AG09309 (cell line): ENCODE measurements at regions not wholly inside any gene's neighbourhood (a gene's known extent, or its start where the extent isn't known, plus 50 kb on each side); places are given as distances from the start of the nearest gene placed in this dataset.

Source experiments
- DNase-seq: peaks from one replicate; pipeline ENCODE4 v3.0.0-alpha.2; 2010; ENCODE audit warnings: low read depth
- H3K4me3 ChIP-seq: 2 replicates; pipeline ENCODE4 v1.5.1; 2011; ENCODE audit warnings: mild to moderate bottlenecking, low read depth, low read length, moderate library complexity; ENCODE audit not compliant: control insufficient read depth
- CTCF ChIP-seq: IDR thresholded peaks from 2 replicates; pipeline ENCODE4 v1.5.1; 2011; ENCODE audit warnings: mild to moderate bottlenecking, low read depth, low read length, inconsistent platforms; ENCODE audit not compliant: insufficient read depth, control insufficient read depth; ENCODE audit errors: missing control alignments

- no peak overlapping the region for H3K4me3 ChIP-seq
- no peak for DNase-seq
- peak; percentile 70 for TF ChIP-seq CTCF
Measured at GRCh38 chr6:148179786-148180185, 162.9 kb upstream of the SASH1 start.

DNA sequence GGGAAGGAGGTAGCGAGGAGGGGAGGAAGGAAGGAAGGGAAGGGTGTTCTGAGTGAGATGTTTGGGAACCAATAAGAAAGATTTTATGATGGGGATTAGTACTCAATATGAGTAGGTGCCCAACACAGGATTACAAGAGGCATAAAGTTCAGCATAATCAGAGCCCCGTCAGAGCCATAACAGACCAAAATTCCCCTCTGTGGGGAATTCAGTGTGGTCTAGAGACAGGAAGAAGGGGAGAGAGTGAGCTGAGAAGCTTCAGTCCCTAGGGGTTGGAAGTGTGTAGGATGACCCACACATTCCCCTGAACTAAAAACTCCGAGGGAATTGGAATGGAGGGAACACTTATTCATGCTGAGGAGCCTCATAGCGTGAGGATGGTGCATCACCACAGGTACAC lies 160.3 kb upstream of the SASH1 start:
- no peak for DNase-seq
- TF ChIP-seq CTCF = no peak

DNA sequence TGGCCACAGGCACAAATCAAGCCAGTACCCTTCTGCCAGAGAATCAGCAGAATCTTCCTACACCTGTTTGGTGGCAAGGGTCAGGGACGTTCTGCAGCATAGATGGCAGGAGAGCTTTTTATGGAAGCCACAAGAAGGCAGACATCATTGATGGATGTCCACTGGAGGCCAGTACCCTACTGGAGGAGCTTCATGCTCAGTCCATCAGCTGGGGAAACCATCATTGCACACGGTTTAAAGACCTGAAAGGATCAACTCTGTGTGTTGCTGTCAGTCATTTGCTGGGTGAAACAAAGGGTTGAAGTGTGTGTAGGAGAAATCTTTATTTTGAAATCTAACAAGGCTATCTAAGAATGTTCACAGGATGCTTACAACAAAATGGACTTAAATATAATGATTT lies 158.9 kb upstream of the SASH1 start:
- no peak for DNase-seq
- no peak for TF ChIP-seq CTCF
- H3K4me3 ChIP-seq = no peak overlapping the region

More for the DNA sequence above, 160.3 kb upstream of the SASH1 start:
- no peak overlapping the region for H3K4me3 ChIP-seq

GRCh38 chr6:148186916-148187315 lies 155.7 kb upstream of the SASH1 start:
- TF ChIP-seq CTCF = no peak
- no peak overlapping the region for H3K4me3 ChIP-seq
- DNase-seq = no peak

DNA sequence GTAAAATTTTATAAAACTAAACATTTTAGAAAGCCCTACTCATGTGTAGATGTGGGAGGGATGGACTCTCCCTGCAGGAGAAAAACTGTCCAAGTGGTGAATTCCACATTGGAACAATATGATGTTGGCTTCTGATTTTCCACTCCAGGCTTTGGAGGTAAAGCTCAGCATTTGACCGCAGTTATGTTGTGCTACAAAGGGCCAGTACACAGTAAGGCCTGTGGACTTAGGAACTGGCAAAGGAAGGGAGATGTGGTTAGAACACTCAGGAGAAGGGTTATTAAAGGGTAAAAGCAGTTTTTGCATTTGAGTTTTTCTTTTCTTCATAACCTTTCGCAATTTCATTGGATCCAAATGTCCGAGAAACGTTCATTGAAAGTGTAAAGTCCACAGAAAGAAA lies 150.3 kb upstream of the SASH1 start:
- DNase-seq = peak; percentile 89
- TF ChIP-seq CTCF = no peak
- H3K4me3 ChIP-seq = no peak overlapping the region

DNA sequence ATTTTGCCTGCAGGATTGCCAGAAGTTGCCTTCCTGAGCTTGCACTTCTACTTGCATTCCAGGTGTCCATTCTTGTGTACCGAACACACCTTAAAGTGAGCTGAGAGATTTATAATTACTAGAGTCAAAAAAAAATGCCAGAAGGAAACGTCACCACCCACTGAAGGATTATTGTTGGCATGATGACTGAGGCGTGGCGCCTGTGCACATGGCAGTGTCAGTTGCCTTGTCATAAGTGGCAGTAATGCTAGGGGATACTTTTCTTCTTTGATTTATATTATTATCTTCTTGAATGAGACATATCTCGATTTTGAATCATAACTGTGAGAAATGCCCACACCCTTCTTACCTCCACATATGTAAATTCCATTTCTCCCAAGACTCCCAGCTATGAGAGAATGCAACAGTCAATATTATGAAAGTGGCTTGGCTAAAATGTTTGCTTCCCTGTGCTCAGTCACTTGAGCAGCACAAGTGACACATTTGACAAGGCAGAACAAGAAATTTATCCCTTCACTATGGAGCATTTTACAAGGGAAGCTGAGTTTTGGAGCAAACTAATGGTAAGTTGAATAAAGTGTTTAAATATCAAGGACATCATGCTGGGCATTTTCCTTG lies 149.5 kb upstream of the SASH1 start:
- no peak overlapping the region for H3K4me3 ChIP-seq
- no peak for TF ChIP-seq CTCF
- DNase-seq = no peak

- no peak for DNase-seq
- H3K4me3 ChIP-seq = no peak overlapping the region
- no peak for TF ChIP-seq CTCF
Measured at GRCh38 chr6:148195511-148195910, 147.1 kb upstream of the SASH1 start.
